GM13977 (cell line): ENCODE measurements at regions not wholly inside any gene's neighbourhood (a gene's known extent, or its start where the extent isn't known, plus 50 kb on each side); places are given as distances from the start of the nearest gene placed in this dataset.

Experiments used
- DNase-seq: peaks from one replicate; pipeline ENCODE4 v3.0.0; 2012; ENCODE audit warnings: low spot score
- CTCF ChIP-seq: IDR thresholded peaks from 2 replicates; pipeline ENCODE4 v1.5.1; 2012; ENCODE audit warnings: mild to moderate bottlenecking, control low read depth; ENCODE audit not compliant: insufficient read depth; ENCODE audit errors: extremely low read depth, missing control alignments
- in situ Hi-C: fragments of 300-500 bp; cut with MboI; formaldehyde crosslinking; loops from one replicate; pipeline ENCODE4 v1.12.0; 2022; ENCODE audit warnings: low sequenced_read_pairs, low pct_unique_long_range_greater_than_20kb, mixed read lengths, inconsistent platforms; ENCODE audit not compliant: unreplicated experiment

- no peak for TF ChIP-seq CTCF
- in situ Hi-C loops: no loop called here
- no peak for DNase-seq
Measured at GRCh38 chr9:90009447-90009846, 404.6 kb downstream of the GADD45G start.

DNA sequence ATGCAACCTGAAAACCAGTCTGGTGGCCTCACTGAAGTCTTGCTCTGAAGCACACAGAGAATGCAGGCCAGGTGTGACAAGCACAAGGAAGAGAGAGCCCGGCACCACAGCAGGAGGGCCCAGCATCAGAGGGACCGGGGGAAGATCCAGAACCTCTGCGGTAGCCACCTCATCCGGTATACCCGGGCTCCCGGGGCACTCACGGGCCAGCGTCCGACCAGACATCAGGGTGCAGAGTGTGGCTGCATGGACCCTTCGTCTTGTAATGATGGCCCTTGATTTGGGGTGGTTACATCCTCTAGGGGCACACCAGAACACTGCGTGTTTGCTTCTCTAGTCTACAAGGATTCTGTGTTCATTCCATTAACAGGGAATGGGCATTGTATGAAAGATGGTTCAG is 406.0 kb downstream of the GADD45G start:
- DNase-seq: no peak
- no peak for TF ChIP-seq CTCF
- in situ Hi-C loops: no loop called here

- no peak for TF ChIP-seq CTCF
- in situ Hi-C loops: no loop called here
- no peak for DNase-seq
Measured at GRCh38 chr9:90012949-90013348, 408.1 kb downstream of the GADD45G start.

DNA sequence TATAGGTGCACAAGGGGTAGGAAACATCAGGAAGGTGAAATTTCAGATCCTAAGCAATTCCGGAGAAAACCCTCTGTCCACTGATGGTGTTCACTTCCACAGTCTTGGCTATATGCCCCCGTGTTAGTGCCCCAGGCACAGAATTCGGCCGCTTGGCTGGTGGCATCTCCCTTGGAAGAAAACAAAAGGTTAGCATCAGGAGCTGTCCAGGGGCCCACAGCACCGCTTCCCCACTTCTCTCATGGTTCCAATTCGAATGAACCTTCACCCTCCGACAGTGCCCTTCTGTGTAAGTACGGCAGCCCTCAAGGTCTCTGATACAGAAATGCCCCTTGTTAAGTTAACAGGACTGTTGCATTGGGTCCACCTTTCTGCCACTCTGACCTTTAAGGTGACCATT is 409.0 kb downstream of the GADD45G start:
- in situ Hi-C loops: no loop called here
- no peak for TF ChIP-seq CTCF
- no peak for DNase-seq

GRCh38 chr9:90014421-90014820 is 409.6 kb downstream of the GADD45G start:
- no peak for DNase-seq
- in situ Hi-C loops: no loop called here
- no peak for TF ChIP-seq CTCF

DNA sequence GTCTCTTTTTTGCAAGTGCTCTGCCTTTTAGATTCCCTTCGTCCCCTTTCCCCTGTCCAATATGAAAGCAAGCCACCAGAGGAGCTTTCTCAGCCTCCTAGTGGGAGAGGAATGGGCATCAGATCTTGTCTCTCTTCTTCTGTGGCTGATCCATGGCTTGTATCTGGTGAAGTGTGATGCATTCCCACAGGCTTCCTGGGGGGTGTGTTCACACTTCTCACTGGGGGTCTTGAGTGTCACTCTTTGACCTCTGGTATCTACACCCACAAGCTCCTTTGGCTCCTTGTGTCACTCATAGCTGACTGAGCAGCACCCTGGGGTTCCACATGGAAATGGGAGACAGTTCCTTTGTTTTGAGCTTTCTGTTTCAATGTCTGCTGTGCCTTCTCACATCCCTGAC is 411.5 kb downstream of the GADD45G start:
- TF ChIP-seq CTCF: no peak
- in situ Hi-C loops: no loop called here
- no peak for DNase-seq

DNA sequence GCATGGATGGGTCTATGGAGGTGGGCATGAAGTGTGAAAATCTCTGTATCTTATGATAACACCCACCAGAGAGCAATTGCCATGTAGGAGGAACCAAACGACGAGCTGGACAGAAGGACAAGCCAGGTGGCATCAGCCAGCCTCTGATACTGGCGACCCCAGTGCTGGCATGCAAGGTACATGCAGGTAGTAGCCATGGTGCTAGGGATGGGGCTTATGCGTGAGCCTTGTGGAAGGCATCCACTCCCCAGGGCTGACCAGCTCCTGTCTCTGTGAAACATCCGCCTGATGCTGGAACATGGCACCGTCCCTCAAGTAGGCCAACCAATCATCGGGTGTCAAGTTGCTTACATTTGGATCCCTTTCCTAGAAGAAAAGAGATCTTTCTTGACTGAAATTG is 412.9 kb downstream of the GADD45G start:
- DNase-seq: no peak
- in situ Hi-C loops: no loop called here
- no peak for TF ChIP-seq CTCF
